ENCODE measurements at regions not wholly inside any gene's neighbourhood (a gene's known extent, or its start where the extent isn't known, plus 50 kb on each side); places are given as distances from the start of the nearest gene placed in this dataset.
"Not testable (repeated sequence)": the region's sequence is repeated elsewhere in the genome, so short reads cannot be mapped to it uniquely, and the experiment has no call there.

DNA sequence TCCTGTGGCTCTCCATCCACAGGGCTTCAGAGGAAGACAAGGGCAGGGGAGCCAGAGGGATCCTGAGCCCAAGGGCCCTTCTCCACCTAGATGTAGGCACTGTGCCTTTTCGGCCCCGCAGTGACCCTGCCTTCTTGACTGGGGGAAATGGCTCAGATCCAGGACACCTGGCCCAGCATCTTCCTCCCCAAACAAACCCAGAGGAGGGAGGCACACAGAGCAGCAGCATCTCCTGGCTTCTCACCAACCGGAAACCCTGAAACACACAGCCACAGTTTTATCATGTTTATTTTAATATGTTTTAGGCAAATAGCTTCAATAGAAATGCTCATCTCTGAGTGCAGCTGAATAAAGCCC, 84.5 kb upstream of the LRFN2 start:
- DNase-seq = no peak

DNA sequence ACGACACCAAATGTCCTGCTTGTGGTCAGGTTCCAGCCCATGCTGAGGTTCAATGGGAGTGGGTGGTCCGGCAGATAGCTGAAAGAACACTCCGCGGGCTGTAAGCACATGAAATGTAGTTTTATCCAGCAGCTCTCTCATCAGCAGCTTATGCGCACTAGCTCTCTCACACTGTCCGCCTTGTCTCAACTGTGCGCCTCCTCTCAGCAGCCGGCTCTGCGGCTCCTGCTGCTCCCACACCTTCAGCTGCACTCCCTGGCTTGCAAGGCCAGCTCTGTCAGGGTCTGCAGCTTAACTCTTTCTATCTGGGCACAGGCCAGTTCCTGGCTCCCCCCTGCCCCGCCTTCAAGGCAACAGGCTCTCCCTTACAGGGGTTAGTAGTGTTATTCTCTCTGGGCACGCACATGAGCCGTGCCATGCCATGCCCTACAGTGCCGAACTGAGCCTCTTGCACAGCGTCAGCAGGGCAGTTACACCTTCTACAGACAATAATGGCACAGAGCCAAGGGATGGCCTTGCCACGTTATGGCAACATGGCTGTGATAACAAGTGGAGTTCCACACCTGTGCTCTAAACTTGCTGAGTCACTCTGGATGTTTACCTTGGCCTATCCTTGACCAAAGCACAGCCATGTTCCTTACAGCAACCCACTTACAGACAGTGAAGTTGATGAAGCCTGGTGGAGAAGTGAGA, 84.0 kb upstream of the LRFN2 start:
- DNase-seq = no peak

DNA sequence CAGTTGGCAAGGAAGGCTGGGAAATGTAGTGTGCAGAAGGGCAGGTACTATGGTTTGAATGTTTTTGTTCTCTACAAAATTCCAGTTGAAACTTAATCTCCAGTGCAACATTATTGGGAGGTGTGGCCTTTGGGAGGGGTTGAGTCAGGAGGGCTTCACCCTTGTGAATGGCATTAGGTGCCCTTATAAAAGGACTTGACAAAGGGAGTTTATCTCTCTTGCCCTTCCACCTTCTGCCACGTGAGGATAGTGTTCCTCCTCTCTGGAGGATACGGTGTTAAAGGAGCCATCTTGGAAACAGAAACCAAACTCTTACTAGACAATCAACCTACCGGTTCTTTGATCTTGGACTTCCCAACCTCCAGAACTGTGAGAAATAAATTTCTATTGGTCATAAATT, 82.2 kb upstream of the LRFN2 start:
- DNase-seq = no peak

DNA sequence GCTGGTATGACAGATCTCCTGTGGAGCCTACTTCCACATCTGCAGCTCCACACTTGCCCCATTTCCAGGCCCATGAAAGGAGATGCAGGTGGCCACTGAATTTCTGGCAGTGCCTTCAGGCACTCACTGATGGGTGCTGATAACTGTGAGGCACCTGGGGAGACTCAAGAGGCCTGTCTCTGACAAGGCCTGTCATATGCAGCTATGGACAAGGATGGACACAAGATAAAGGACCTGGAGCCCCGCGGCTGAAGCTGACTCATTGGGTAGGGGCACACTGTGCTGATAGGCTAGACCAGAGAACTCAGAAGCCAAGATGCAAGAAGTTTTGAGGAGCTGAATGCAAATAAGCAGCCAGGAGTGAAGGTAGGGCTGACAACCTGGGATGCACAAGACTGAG, 81.0 kb upstream of the LRFN2 start:
- no peak for DNase-seq

DNA sequence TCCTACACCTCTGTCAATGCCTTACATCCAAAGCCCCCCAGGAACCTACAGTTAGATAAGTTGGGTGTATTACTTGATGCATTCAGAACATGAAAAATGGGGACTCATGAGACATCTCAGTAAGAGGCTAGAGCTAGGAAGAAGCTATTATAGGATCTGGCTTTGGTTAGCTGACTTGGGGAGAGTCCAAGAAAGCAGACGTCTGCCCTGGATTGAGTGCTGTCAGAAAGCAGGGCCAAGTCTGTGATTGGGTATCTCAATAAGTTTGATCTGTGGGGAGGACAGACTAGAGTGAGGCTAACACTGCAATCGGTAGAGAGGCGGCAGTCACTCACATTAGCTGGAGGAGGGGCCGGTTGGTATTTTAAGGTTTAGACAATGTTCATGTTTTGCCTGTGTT, 79.4 kb upstream of the LRFN2 start:
- DNase-seq = no peak

DNA sequence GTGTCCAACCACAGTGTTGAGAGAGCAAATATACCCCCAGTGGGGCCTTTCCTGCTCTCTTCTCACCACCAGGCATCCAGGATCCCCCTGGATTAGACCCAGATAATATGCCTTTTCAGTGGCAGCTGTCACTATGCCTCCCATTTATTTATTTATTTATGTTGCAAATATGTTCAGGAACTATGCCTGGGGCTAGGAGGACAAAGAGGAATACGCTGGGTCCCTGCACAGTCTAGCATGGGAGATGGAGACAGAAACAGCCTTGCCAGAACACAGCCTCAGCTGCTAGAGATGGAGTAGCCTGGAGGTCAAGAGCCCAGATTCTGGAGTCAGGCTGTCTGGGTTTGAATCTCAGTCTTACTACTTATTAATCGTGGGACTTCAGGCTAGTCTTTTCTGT, 74.6 kb upstream of the LRFN2 start:
- DNase-seq = no peak

DNA sequence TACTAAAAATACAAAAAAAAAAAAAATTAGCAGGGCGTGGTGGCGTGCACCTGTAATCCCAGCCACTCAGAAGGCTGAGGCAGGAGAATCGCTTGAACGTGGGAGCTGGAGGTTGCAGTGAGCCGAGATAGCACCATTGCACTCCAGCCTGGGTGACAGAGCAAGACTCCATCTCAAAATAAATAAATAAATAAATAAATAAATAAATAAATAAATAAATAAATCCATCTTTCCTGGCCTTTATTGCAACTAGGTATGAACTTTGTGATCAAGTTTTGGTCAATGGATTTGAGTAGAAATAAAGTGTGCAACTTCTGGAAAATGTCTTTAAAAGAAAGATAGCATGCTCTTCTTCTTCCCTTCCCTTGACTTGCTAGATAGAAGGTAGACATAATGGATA, 69.6 kb upstream of the LRFN2 start:
- DNase-seq = not testable (repeated sequence)

DNA sequence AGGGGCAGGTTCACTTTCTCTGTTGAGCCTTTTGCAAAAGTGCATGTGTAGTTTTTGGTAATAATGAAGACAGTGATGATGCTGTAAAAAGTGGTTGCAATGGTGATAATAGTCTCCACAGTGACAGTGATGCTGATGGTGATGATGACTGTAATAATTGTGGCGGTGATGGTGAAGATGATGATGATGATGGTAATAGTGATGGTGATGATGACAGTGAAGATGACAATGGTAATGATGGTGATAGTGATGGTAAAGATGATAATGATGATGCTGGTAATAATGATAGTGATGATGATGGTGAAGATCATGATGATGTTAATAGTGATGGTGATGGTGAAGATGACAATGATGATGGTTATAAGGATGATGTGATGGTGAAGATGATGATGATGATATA, 67.7 kb upstream of the LRFN2 start:
- no peak for DNase-seq

DNA sequence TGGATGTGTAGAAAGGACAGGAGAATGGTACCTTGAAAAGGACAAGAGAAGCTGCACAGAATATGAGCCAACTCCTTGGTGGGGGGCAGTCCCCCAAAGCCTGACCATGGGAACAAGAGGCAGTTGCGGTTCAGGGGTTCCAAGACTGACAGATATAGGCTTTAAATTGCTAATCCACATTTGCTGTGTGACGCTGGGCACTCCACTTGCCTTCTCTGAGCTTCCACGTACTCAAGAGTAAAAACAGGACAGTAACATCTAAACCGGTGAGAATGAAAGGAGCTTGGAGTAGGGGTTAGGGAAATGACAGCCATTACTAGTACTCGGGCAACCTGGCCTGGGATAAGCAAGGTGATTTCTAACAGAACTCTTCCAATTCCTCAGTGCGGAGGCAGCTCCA, 57.9 kb upstream of the LRFN2 start:
- no peak for DNase-seq

DNA sequence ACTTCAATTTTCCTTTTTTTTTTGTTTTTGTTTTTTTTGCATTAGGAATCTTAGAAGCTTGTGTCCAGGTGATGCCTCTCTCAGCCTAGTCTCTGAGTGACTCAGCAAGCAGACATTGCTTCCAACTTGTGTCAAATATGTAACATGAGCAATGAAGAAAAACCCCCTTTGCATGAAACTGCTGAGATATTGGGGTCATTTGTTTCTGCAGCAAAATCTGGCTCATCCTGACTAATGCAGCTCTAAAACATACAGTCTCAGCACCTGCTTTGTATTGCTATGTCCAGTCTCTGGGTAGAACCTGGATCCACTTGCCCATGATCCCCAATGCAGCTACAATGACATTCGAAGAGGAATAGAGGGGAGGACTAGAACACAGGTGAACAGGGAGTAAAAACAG, 55.7 kb upstream of the LRFN2 start:
- no peak for DNase-seq

DNA sequence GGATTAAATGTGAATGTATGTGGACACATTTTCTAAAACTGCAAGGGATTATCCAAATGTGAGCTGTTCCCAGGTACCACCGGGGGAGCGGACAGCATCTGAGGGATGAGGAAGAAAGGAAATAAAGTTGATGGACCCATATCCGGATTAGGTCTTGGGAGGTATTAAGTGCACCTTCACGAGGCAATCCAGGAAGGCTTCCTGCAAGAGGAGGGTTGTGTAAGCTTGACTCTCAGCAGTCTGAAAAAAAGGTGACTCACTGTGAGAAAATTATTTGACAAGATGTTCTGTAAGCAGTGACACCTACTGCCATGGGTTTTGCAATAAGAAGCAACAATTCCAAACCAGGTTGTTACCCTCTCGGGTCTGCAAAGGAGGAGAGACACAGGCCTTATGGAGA, 55.0 kb upstream of the LRFN2 start:
- DNase-seq = no peak

DNA sequence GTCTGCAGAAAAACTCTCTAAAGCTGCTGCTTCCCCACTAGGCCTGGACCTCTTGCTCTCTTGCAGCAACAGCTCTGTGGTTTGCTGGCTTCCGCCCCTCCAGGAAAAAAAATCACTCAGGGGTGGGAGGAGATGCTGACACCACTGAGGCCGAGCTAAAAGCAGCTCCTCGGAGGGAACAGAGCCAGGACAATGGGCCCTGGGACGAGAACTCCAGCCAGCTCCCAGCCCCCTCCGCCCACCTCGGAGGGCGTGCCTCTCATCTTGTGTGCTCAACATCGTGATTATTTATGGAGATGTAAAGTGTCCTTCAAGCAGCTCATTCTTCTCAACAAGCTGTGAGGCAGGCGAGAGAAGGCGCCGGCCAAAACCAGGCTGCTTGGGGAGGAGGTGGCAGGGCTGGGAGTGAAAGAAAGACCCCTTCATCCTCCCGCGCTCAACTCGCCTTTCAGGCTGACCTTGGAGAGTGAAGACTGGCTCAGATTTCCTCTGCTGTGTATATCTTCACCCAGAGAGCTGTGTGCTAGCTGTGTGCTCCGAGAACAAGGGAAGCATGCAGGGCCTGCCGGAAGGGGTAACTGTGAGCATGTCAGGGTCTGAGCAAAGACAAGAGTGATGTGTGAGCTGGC, 53.5 kb upstream of the LRFN2 start:
- no peak for DNase-seq

Measured in stimulated activated CD4-positive, alpha-beta T cell treated with anti-CD3 and anti-CD28 coated beads, Interleukin-12 subunit alpha, Interleukin-12 subunit beta, amount 100 ng/mL, for 4 hours (primary cell).